ENCODE measurements at regions not wholly inside any gene's neighbourhood (a gene's known extent, or its start where the extent isn't known, plus 50 kb on each side); places are given as distances from the start of the nearest gene placed in this dataset.

DNA sequence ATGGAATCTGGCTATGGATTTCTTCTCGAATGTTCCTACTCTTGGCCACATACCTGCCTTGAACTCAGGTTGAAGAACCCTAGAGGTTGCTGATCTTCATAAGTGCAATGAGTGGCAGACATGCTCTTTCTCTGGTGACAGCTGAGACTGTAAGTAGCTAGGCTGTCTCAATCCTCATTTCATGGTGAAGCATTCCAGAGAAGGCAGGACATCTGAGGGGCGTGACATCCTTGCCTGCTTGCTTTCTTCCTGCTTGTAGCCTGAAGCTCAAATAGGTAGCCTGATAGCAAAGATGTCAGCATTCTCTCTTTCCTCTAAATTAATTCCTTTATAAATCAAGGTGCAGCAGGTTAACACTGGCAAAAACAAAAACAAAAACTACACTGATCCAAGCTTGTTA, 114.6 kb upstream of the MAGI3 start:
- CTCF ChIA-PET: interaction anchor here (0.6 kb wide), 1 partner anchor 78 kb away, joined by 3 read pairs; no protein-coding TSS in a partner anchor
- no TSS peak for BruUV-seq (replicated peaks)
- H3K9me3 Mint-ChIP-seq (ENCODE audit: unreplicated experiment): no peaks in the 10 kb centered on the region
- POLR2A ChIA-PET: no interaction called here
- H3K27me3 Mint-ChIP-seq (ENCODE audit: insufficient read depth, unreplicated experiment): peaks cover 11% of the 10 kb centered on the region
- H3K4me3 Mint-ChIP-seq (ENCODE audit: unreplicated experiment): no peak overlapping the region
- TF ChIP-seq, protein P1, sequence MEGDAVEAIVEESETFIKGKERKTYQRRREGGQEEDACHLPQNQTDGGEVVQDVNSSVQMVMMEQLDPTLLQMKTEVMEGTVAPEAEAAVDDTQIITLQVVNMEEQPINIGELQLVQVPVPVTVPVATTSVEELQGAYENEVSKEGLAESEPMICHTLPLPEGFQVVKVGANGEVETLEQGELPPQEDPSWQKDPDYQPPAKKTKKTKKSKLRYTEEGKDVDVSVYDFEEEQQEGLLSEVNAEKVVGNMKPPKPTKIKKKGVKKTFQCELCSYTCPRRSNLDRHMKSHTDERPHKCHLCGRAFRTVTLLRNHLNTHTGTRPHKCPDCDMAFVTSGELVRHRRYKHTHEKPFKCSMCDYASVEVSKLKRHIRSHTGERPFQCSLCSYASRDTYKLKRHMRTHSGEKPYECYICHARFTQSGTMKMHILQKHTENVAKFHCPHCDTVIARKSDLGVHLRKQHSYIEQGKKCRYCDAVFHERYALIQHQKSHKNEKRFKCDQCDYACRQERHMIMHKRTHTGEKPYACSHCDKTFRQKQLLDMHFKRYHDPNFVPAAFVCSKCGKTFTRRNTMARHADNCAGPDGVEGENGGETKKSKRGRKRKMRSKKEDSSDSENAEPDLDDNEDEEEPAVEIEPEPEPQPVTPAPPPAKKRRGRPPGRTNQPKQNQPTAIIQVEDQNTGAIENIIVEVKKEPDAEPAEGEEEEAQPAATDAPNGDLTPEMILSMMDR (IDR thresholded peaks at IDR 0.05; ENCODE audit: unreplicated experiment): no peak
- no peak for DNase-seq (ENCODE audit: unreplicated experiment)
- no peaks in the 10 kb centered on the region for H3K4me1 Mint-ChIP-seq (ENCODE audit: insufficient read depth, unreplicated experiment)
- peaks cover 4% of the 10 kb centered on the region for H3K36me3 Mint-ChIP-seq (ENCODE audit: insufficient read depth, unreplicated experiment)
- H3K27ac Mint-ChIP-seq (ENCODE audit: low read depth, unreplicated experiment): no peak overlapping the region
- intact Hi-C loops (cut with micrococcal nuclease): no loop called here

DNA sequence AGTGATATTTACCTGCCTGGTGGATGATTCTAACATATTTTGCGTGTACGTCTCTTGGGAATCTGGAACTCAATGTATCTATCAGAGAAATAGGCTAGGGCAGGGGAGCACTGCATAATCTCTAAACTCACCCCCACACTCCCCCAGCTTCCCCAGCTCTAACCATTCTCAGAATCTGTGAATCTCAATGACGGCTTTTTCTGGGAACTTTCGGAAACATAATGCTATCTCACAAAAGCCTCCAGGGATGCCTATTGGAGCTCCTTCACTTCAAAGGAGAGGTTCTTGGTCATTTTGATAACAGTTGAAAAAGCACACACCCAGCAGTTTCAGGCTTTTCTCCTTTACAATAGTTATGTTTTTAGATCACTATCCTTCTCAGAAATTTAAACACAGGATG, 113.8 kb upstream of the MAGI3 start:
- H3K4me1 Mint-ChIP-seq (ENCODE audit: insufficient read depth, unreplicated experiment): no peaks in the 10 kb centered on the region

DNA sequence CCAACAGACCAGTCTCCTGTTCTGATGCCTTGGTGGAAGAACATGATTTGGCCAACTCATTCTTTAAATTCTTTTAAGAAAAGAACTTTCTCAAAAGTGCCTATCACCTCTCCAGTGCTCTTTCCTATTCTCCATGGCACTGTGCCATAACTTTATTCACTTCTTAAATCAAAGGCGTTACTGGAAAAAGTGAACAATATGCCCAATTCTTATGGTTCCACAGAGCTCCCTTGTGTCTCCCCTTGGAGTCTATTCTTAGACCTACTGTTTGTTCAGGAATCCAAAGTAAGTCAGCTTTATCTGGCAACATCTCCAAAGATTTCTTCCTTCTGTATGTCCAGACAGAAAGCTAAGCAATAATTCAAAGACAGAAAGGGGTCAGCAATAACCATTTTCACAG, 111.9 kb upstream of the MAGI3 start:
- H3K4me1 Mint-ChIP-seq (ENCODE audit: insufficient read depth, unreplicated experiment): no peaks in the 10 kb centered on the region
- no peaks in the 10 kb centered on the region for H3K9me3 Mint-ChIP-seq (ENCODE audit: unreplicated experiment)
- TF ChIP-seq, protein P1 (IDR thresholded peaks at IDR 0.05; ENCODE audit: unreplicated experiment): no peak
- no peak for DNase-seq (ENCODE audit: unreplicated experiment)
- BruUV-seq (replicated peaks): no TSS peak
- peaks cover 4% of the 10 kb centered on the region for H3K36me3 Mint-ChIP-seq (ENCODE audit: insufficient read depth, unreplicated experiment)
- POLR2A ChIA-PET: interaction anchor here (0.6 kb wide), 1 partner anchor 25 kb away, joined by 3 read pairs; no protein-coding TSS in a partner anchor
- CTCF ChIA-PET: no interaction called here
- intact Hi-C loops (cut with micrococcal nuclease): no loop called here
- H3K27ac Mint-ChIP-seq (ENCODE audit: low read depth, unreplicated experiment): no peak overlapping the region
- peaks cover 11% of the 10 kb centered on the region for H3K27me3 Mint-ChIP-seq (ENCODE audit: insufficient read depth, unreplicated experiment)
- no peak overlapping the region for H3K4me3 Mint-ChIP-seq (ENCODE audit: unreplicated experiment)

More for the DNA sequence above, 113.8 kb upstream of the MAGI3 start:
- TF ChIP-seq, protein P1 (IDR thresholded peaks at IDR 0.05; ENCODE audit: unreplicated experiment): no peak
- no peak for DNase-seq (ENCODE audit: unreplicated experiment)
- H3K9me3 Mint-ChIP-seq (ENCODE audit: unreplicated experiment): no peaks in the 10 kb centered on the region
- H3K4me3 Mint-ChIP-seq (ENCODE audit: unreplicated experiment): no peak overlapping the region
- H3K36me3 Mint-ChIP-seq (ENCODE audit: insufficient read depth, unreplicated experiment): peaks cover 4% of the 10 kb centered on the region
- BruUV-seq (replicated peaks): no TSS peak
- peaks cover 11% of the 10 kb centered on the region for H3K27me3 Mint-ChIP-seq (ENCODE audit: insufficient read depth, unreplicated experiment)
- intact Hi-C loops (cut with micrococcal nuclease): no loop called here
- ChIA-PET CTCF (interaction anchor here (0.6 to 0.7 kb wide), 3 partner anchors 19 to 492 kb away, joined by 3 to 4 read pairs (median 3); no protein-coding TSS in a partner anchor), POLR2A (interaction anchor here (0.6 to 1.0 kb wide), 2 partner anchors 10 to 129 kb away, joined by 3 to 4 read pairs; no protein-coding TSS in a partner anchor)
- H3K27ac Mint-ChIP-seq (ENCODE audit: low read depth, unreplicated experiment): no peak overlapping the region

DNA sequence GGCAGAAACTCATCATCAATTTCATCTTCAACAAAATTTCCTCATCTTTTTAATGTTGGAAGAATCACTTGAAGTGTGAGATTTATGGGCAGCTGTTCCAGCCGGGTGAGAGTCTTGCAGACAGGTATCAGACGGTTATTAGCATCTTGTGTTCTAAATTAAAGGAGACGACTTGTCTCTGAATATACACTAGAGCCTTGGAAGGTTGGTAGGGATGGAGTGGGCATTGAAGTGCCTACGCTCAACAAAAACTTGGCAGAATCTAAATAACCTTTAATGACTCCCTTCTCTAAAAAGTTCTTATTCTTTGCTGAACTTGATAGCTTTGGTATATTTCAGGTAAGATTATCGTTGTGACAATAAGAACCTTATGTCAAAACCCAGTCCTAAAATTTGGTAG, 111.5 kb upstream of the MAGI3 start:
- no TSS peak for BruUV-seq (replicated peaks)
- Mint-ChIP-seq H3K4me1 (ENCODE audit: insufficient read depth, unreplicated experiment) (no peaks in the 10 kb centered on the region), H3K4me3 (ENCODE audit: unreplicated experiment) (no peak overlapping the region)

More for the DNA sequence above, 111.5 kb upstream of the MAGI3 start:
- ChIA-PET POLR2A (no interaction called here), CTCF (no interaction called here)
- TF ChIP-seq, protein P1 (IDR thresholded peaks at IDR 0.05; ENCODE audit: unreplicated experiment): no peak
- Mint-ChIP-seq H3K27ac (ENCODE audit: low read depth, unreplicated experiment) (no peak overlapping the region), H3K9me3 (ENCODE audit: unreplicated experiment) (no peaks in the 10 kb centered on the region), H3K36me3 (ENCODE audit: insufficient read depth, unreplicated experiment) (peaks cover 4% of the 10 kb centered on the region), H3K27me3 (ENCODE audit: insufficient read depth, unreplicated experiment) (peaks cover 11% of the 10 kb centered on the region)
- intact Hi-C loops (cut with micrococcal nuclease): no loop called here
- DNase-seq (ENCODE audit: unreplicated experiment): no peak
